ENCODE measurements at regions not wholly inside any gene's neighbourhood (a gene's known extent, or its start where the extent isn't known, plus 50 kb on each side); places are given as distances from the start of the nearest gene placed in this dataset.

DNA sequence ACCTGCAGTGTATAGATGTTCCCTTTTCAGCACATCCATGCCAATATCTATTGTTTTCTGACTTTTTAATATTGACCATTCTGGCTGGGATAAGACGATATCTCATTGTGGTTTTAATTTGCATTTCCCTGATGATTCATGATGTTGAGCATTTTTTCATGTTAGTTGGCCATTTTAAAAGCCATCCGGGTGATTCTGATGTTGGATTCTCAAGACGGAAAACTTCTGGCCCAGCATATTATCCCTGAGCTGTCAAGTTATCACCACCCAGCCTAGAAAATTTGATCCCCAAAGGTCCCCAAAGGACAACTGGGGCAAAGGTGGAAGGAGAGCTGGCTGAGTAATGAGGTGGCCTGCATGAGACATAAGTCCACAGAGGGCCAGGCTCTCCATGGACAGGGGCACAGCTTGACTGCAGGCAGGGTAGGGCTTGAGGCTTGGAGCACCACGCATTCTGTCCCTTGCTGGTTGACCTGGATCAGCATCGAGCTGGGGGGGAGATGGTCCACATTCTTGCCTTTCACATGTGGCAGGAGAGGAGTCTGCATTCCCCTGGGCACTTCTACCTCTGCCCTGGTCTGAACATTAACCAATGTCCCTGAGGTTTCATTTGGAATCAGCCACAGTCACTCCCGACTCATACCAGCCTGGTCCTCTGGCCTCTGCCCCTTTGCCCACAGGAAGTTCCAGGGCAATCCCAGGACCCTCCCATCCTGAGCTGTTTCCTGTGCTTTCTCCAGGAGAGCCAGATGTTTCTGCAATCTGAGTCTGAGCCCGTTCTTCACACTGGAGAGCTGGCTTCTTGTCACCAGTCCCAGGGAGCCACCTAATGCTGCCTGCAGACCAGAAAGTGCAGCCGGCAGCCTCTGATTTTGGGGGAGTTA lies 69.2 kb downstream of the ISG20 start:
- H3K4me3 Mint-ChIP-seq, result no peak overlapping the region
- no peak overlapping the region for H3K27ac Mint-ChIP-seq
- no peak for DNase-seq
- peaks cover 14% of the 10 kb centered on the region for H3K4me1 Mint-ChIP-seq
- no peaks in the 10 kb centered on the region for H3K36me3 Mint-ChIP-seq
- CTCF ChIA-PET, result no interaction called here
- no peaks in the 10 kb centered on the region for H3K9me3 Mint-ChIP-seq
- H3K27me3 Mint-ChIP-seq, result peaks cover 76% of the 10 kb centered on the region

GRCh38 chr15:88708655-88709054 lies 69.8 kb downstream of the ISG20 start:
- DNase-seq, result no peak
- Mint-ChIP-seq H3K9me3 (no peaks in the 10 kb centered on the region), H3K36me3 (no peaks in the 10 kb centered on the region), H3K4me1 (peaks cover 14% of the 10 kb centered on the region), H3K27ac (no peak overlapping the region), H3K4me3 (no peak overlapping the region), H3K27me3 (peaks cover 70% of the 10 kb centered on the region)
- CTCF ChIA-PET, result no interaction called here

GRCh38 chr15:88710027-88710715 lies 71.4 kb downstream of the ISG20 start:
- Mint-ChIP-seq H3K9me3 (no peaks in the 10 kb centered on the region), H3K4me1 (peaks cover 5% of the 10 kb centered on the region), H3K4me3 (no peak overlapping the region), H3K27me3 (peaks cover 65% of the 10 kb centered on the region), H3K36me3 (no peaks in the 10 kb centered on the region), H3K27ac (no peak overlapping the region)
- DNase-seq, result no peak
- CTCF ChIA-PET, result interaction anchor here (0.9 kb wide), 1 partner anchor 9 kb away, joined by 3 read pairs; no protein-coding TSS in a partner anchor

DNA sequence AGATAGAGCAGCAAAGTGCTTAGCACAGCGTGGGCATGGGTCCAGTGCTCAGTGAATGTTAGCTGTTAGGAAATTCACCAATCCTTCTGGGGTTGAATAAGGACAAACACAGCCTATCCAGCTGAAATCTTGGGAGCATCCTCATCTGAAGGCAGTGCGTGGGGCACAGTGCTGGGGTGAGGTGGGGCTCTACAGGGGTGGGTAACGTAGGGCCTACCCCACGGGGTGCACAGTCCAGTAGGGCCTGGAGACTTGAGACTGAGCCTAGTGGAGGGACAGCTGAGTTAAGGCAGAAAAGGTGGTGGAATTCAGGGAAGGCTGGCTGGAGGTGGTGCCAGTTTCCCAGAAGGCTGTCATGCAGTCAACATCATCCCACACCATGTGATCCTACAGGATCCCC lies 73.0 kb downstream of the ISG20 start:
- no peak overlapping the region for H3K4me3 Mint-ChIP-seq
- no peaks in the 10 kb centered on the region for H3K9me3 Mint-ChIP-seq
- no peak for DNase-seq
- H3K36me3 Mint-ChIP-seq, result no peaks in the 10 kb centered on the region
- H3K27me3 Mint-ChIP-seq, result peaks cover 50% of the 10 kb centered on the region
- H3K4me1 Mint-ChIP-seq, result no peaks in the 10 kb centered on the region
- no peak overlapping the region for H3K27ac Mint-ChIP-seq
- CTCF ChIA-PET, result no interaction called here

DNA sequence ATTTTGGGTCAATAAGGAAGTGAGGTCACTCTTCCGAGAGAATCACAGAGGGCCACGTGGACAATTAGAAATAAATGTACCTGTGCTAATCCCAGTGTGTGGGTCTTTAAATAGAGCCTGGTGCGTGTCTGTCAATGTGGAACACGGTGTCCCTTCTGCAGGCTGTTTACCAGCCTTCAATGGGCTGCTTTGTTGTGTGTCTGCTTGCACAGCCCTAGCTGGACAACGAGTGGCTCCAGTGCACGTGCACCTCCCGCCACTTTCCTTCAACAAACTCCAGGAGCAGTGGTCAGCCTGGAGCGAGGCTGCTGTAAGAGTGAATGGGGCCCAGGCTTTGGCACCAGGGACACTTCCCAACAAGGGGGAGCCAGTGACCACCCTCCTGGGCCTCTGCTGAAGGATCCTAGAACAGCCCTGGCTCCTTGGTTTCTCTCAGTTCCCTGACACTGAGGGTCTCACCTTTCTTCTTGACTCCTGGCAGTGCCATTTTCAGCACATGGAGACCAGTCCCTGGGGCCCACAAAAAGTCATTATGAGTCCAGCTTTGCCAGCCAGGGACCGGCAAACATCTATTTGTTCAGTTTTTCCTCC lies 76.1 kb downstream of the ISG20 start:
- no peak overlapping the region for H3K4me3 Mint-ChIP-seq
- H3K9me3 Mint-ChIP-seq, result no peaks in the 10 kb centered on the region
- no peak overlapping the region for H3K27ac Mint-ChIP-seq
- no peaks in the 10 kb centered on the region for H3K4me1 Mint-ChIP-seq
- CTCF ChIA-PET, result no interaction called here
- H3K36me3 Mint-ChIP-seq, result no peaks in the 10 kb centered on the region
- DNase-seq, result no peak
- peaks cover 22% of the 10 kb centered on the region for H3K27me3 Mint-ChIP-seq

GRCh38 chr15:88716543-88717381 lies 77.9 kb downstream of the ISG20 start:
- Mint-ChIP-seq H3K27ac (peak overlapping the region; percentile 42), H3K9me3 (no peaks in the 10 kb centered on the region), H3K4me3 (no peak overlapping the region), H3K4me1 (no peaks in the 10 kb centered on the region), H3K27me3 (peaks cover 13% of the 10 kb centered on the region), H3K36me3 (no peaks in the 10 kb centered on the region)
- DNase-seq, result no peak
- CTCF ChIA-PET, result no interaction called here

- H3K4me1 Mint-ChIP-seq, result no peaks in the 10 kb centered on the region
- CTCF ChIA-PET, result no interaction called here
- no peaks in the 10 kb centered on the region for H3K9me3 Mint-ChIP-seq
- DNase-seq, result no peak
- H3K27me3 Mint-ChIP-seq, result peaks cover 9% of the 10 kb centered on the region
- H3K4me3 Mint-ChIP-seq, result no peak overlapping the region
- H3K27ac Mint-ChIP-seq, result no peak overlapping the region
- no peaks in the 10 kb centered on the region for H3K36me3 Mint-ChIP-seq
Measured at GRCh38 chr15:88717382-88718031, 78.7 kb downstream of the ISG20 start.

DNA sequence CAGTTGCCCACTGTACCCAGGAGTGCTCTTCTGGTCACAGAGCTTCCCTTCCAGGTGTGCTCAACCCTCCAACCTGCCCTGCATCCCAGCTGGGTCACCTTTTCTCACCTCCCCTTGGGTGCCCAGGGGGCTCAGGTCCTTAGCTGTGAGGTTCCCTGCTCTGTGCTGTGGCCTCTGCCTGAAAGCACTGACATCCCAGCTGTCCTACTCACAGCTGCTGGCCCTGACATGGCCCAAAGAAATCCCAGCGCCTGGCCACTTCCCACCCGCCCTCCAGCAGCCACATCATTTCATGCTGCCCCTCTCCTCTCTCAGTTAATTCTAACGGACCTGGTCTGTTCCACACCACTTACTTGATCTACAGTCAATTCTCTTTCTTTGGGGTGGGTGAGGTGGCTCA lies 79.9 kb downstream of the ISG20 start:
- CTCF ChIA-PET, result no interaction called here
- no peaks in the 10 kb centered on the region for H3K4me1 Mint-ChIP-seq

GRCh38 chr15:88719654-88720053 lies 80.8 kb downstream of the ISG20 start:
- DNase-seq, result no peak
- Mint-ChIP-seq H3K9me3 (no peaks in the 10 kb centered on the region), H3K4me1 (no peaks in the 10 kb centered on the region), H3K4me3 (no peak overlapping the region), H3K27ac (no peak overlapping the region), H3K27me3 (peaks cover 5% of the 10 kb centered on the region), H3K36me3 (no peaks in the 10 kb centered on the region)
- CTCF ChIA-PET, result no interaction called here

More for the DNA sequence above, 79.9 kb downstream of the ISG20 start:
- Mint-ChIP-seq H3K27me3 (peaks cover 5% of the 10 kb centered on the region), H3K27ac (no peak overlapping the region), H3K9me3 (no peaks in the 10 kb centered on the region), H3K4me3 (no peak overlapping the region), H3K36me3 (no peaks in the 10 kb centered on the region)
- no peak for DNase-seq

- H3K4me3 Mint-ChIP-seq, result no peak overlapping the region
- H3K27me3 Mint-ChIP-seq, result peaks cover 8% of the 10 kb centered on the region
- H3K36me3 Mint-ChIP-seq, result no peaks in the 10 kb centered on the region
- CTCF ChIA-PET, result no interaction called here
- no peaks in the 10 kb centered on the region for H3K9me3 Mint-ChIP-seq
- no peaks in the 10 kb centered on the region for H3K4me1 Mint-ChIP-seq
- DNase-seq, result no peak
- no peak overlapping the region for H3K27ac Mint-ChIP-seq
Measured at GRCh38 chr15:88725305-88726210, 77.7 kb upstream of the ACAN start.

- Mint-ChIP-seq H3K27ac (no peak overlapping the region), H3K4me3 (no peak overlapping the region), H3K9me3 (no peaks in the 10 kb centered on the region), H3K36me3 (no peaks in the 10 kb centered on the region), H3K4me1 (no peaks in the 10 kb centered on the region), H3K27me3 (peaks cover 8% of the 10 kb centered on the region)
- no peak for DNase-seq
- CTCF ChIA-PET, result no interaction called here
Measured at GRCh38 chr15:88727439-88727838, 75.8 kb upstream of the ACAN start.

DNA sequence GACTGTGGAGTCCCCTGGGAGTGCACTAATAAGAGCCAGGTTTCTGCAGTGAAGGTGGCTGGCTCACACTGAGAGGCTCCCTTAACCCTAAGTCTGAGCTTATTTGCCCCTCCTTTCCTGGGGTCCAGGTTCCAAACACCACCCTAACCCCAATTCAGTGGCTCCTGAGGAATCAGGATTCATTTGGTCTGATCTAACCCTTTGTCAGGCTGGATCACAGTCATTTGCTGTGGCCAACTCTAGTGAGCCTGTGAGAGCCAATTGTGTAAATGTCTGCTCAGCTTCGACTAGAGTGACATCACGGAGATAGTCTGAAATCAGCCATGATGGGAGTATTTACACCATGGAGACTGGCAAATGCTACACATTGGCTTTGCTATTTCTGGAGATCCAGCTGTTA lies 73.7 kb upstream of the ACAN start:
- CTCF ChIA-PET, result no interaction called here
- Mint-ChIP-seq H3K27me3 (peaks cover 11% of the 10 kb centered on the region), H3K4me3 (no peak overlapping the region), H3K9me3 (no peaks in the 10 kb centered on the region), H3K36me3 (no peaks in the 10 kb centered on the region), H3K27ac (no peak overlapping the region), H3K4me1 (no peaks in the 10 kb centered on the region)
- no peak for DNase-seq

GRCh38 chr15:88730751-88731150 lies 72.5 kb upstream of the ACAN start:
- CTCF ChIA-PET, result no interaction called here
- Mint-ChIP-seq H3K4me3 (no peak overlapping the region), H3K9me3 (no peaks in the 10 kb centered on the region), H3K36me3 (no peaks in the 10 kb centered on the region), H3K27ac (no peak overlapping the region), H3K27me3 (peaks cover 11% of the 10 kb centered on the region), H3K4me1 (no peaks in the 10 kb centered on the region)
- no peak for DNase-seq

All from activated naive CD4-positive, alpha-beta T cell treated with anti-CD3 and anti-CD28 coated beads, Interleukin-2, amount 10 ng/mL, durations not matched to agents 7 days and 5 days (primary cell).